ENCODE measurements at regions not wholly inside any gene's neighbourhood (a gene's known extent, or its start where the extent isn't known, plus 50 kb on each side); places are given as distances from the start of the nearest gene placed in this dataset.

- H3K9me3 ChIP-seq (ENCODE audit: insufficient read depth in 2 of 2, low read depth in 1 of 2, low read length in 1 of 2): peaks cover 0 to 3% of the 10 kb centered on the region in 2 experiments; a peak in 1 of 4 replicates
- no peak overlapping the region for H3K23ac ChIP-seq (ENCODE audit: insufficient read length)
- no peak overlapping the region for H3K27ac ChIP-seq (ENCODE audit: low read depth, low read length)
- no peak overlapping the region for H4K8ac ChIP-seq (ENCODE audit: extremely low read depth, insufficient read depth, low read length)
- no peak overlapping the region; a peak in 1 of 7 replicates for H3K9ac ChIP-seq (replicated peaks in 1 of 4; ENCODE audit: extremely low read depth in 1 of 4, low read depth in 3 of 4, low read length in 3 of 4)
- no peak overlapping the region for H2BK15ac ChIP-seq (ENCODE audit: low read length)
- peaks cover 0 to 2% (median 1%) of the 10 kb centered on the region in 4 experiments; a peak in 4 of 7 replicates for H3K4me1 ChIP-seq (replicated peaks in 1 of 4; ENCODE audit: control insufficient read depth in 3 of 4, insufficient read depth in 4 of 4, low read length in 3 of 4)
- no peak overlapping the region for H2BK12ac ChIP-seq (ENCODE audit: low read depth, low read length)
- H2AFZ ChIP-seq (ENCODE audit: low read length): peak overlapping the region; percentile 88; the same call in 1 of the 2 replicates
- WGBS, 2 experiments (ENCODE audit: extremely low coverage in 1 of 2, insufficient coverage in 1 of 2, insufficient read length in 1 of 2, insufficient replicate concordance in 2 of 2, low coverage in 1 of 2, low lambda C conversion rate in 2 of 2, missing lambda C conversion rate in 1 of 2): 74% methylated on average over 5 of the region's 5 CpGs; no CpG with 5 or more reads in 1 of the 2 experiments
- H3K23me2 ChIP-seq (ENCODE audit: low read depth, low read length): no peaks in the 10 kb centered on the region
- no peak overlapping the region for H3K4ac ChIP-seq (replicated peaks; ENCODE audit: insufficient read length, low read depth, low read length)
- no peak overlapping the region for H2BK120ac ChIP-seq (replicated peaks; ENCODE audit: low read depth, low read length)
- FAIRE-seq (no peak), DNase-seq (ENCODE audit: low read depth in 1 of 2, low spot score in 2 of 2) (no peak)
- H3K18ac ChIP-seq (ENCODE audit: extremely low read depth, low read length): no peak overlapping the region
- no peak overlapping the region for H2BK5ac ChIP-seq (ENCODE audit: low read depth, low read length)
- no peak overlapping the region for H3K4me3 ChIP-seq (ENCODE audit: extremely low read depth in 1 of 4, insufficient read depth in 2 of 4, low read depth in 3 of 4, low read length in 4 of 4)
- H4K5ac ChIP-seq (ENCODE audit: insufficient read length, low read depth, low read length): no peak overlapping the region
- POLR2A ChIA-PET (ENCODE audit: partially characterized antibody): no interaction called here
- peaks cover 0 to 1% (median 0%) of the 10 kb centered on the region in 4 experiments; a peak in 1 of 7 replicates for H3K27me3 ChIP-seq (replicated peaks in 1 of 4; ENCODE audit: control insufficient read depth in 3 of 4, extremely low read depth in 1 of 4, insufficient read depth in 3 of 4, low read length in 3 of 4)
- no peak overlapping the region for H2BK20ac ChIP-seq (ENCODE audit: low read length)
- H3K79me1 ChIP-seq (ENCODE audit: low read depth, low read length): no peaks in the 10 kb centered on the region
- CTCF ChIA-PET (ENCODE audit: partially characterized antibody): interaction anchor here (0.5 to 0.9 kb wide), 4 partner anchors 10 to 807 kb away, joined by 3 to 4 read pairs (median 3); no protein-coding TSS in a partner anchor
- no peaks in the 10 kb centered on the region for H3K79me2 ChIP-seq (ENCODE audit: control insufficient read depth in 1 of 2, insufficient read depth in 2 of 2, low read length in 2 of 2)
- no peak overlapping the region for H3K56ac ChIP-seq (replicated peaks; ENCODE audit: insufficient read length, low read depth, low read length)
- no peak overlapping the region for H2AK5ac ChIP-seq (ENCODE audit: low read depth, low read length)
- no peak overlapping the region for H4K91ac ChIP-seq (replicated peaks; ENCODE audit: insufficient read length, low read length)
- H3K14ac ChIP-seq (ENCODE audit: insufficient read length): no peak overlapping the region
- no peaks in the 10 kb centered on the region for H3K36me3 ChIP-seq (ENCODE audit: control insufficient read depth in 2 of 4, insufficient read depth in 4 of 4, low read length in 3 of 4)
- H4K20me1 ChIP-seq (replicated peaks in 1 of 2; ENCODE audit: control insufficient read depth in 1 of 2, insufficient read depth in 2 of 2, low read length in 2 of 2): no peaks in the 10 kb centered on the region
- no peak overlapping the region for H3K4me2 ChIP-seq (ENCODE audit: insufficient read depth in 1 of 2, low read depth in 2 of 2, low read length in 2 of 2)
- TF ChIP-seq EP300 (IDR thresholded peaks at IDR 0.05; ENCODE audit: borderline replicate concordance in 1 of 2, low read depth in 2 of 2, low read length in 2 of 2) (no peak), MAX (IDR thresholded peaks at IDR 0.05) (no peak), CBX5 (IDR thresholded peaks at IDR 0.05; ENCODE audit: low read depth, low read length) (no peak), SUZ12 (IDR thresholded peaks at IDR 0.05; ENCODE audit: low read length) (no peak), SIRT6 (IDR thresholded peaks at IDR 0.05; ENCODE audit: low read length) (no peak), KDM5A (IDR thresholded peaks at IDR 0.05; ENCODE audit: low read length) (no peak), PHF8 (conservative IDR thresholded peaks at IDR 0.05; ENCODE audit: low read depth, low read length) (no peak), SP1 (IDR thresholded peaks at IDR 0.05; ENCODE audit: low read depth, low read length) (no peak), TCF12 (IDR thresholded peaks at IDR 0.05; ENCODE audit: low read depth, low read length) (no peak), YY1 (IDR thresholded peaks at IDR 0.05; ENCODE audit: low read depth, low read length) (no peak), CEBPB (IDR thresholded peaks at IDR 0.05; ENCODE audit: low read depth, low read length) (no peak), TEAD4 (IDR thresholded peaks at IDR 0.05; ENCODE audit: low read depth, low read length) (no peak)
- TF ChIP-seq, protein P1, sequence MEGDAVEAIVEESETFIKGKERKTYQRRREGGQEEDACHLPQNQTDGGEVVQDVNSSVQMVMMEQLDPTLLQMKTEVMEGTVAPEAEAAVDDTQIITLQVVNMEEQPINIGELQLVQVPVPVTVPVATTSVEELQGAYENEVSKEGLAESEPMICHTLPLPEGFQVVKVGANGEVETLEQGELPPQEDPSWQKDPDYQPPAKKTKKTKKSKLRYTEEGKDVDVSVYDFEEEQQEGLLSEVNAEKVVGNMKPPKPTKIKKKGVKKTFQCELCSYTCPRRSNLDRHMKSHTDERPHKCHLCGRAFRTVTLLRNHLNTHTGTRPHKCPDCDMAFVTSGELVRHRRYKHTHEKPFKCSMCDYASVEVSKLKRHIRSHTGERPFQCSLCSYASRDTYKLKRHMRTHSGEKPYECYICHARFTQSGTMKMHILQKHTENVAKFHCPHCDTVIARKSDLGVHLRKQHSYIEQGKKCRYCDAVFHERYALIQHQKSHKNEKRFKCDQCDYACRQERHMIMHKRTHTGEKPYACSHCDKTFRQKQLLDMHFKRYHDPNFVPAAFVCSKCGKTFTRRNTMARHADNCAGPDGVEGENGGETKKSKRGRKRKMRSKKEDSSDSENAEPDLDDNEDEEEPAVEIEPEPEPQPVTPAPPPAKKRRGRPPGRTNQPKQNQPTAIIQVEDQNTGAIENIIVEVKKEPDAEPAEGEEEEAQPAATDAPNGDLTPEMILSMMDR (IDR thresholded peaks at IDR 0.05; ENCODE audit: control extremely low read depth in 1 of 3, insufficient read depth in 1 of 3, low read depth in 1 of 3, low read length in 3 of 3): no peak
These were observed 1569.7 kb upstream of the SLC10A2 start for GRCh38 chr13:104635879-104636278.
